Nephron progenitor cell (in vitro differentiated cells): ENCODE measurements at regions not wholly inside any gene's neighbourhood (a gene's known extent, or its start where the extent isn't known, plus 50 kb on each side); places are given as distances from the start of the nearest gene placed in this dataset.

Experiments used
- DNase-seq: peaks from one replicate; pipeline ENCODE4 v3.0.0; 2021
- H3K27ac Mint-ChIP-seq: 2 replicates; pipeline ENCODE4 v1.8.0; 2021; ENCODE audit warnings: mild to moderate bottlenecking, moderate library complexity, mixed read lengths
- H3K27me3 Mint-ChIP-seq: 2 replicates; pipeline ENCODE4 v1.8.0; 2021; ENCODE audit warnings: mild to moderate bottlenecking, low read depth, mixed read lengths; ENCODE audit not compliant: poor library complexity
- H3K36me3 Mint-ChIP-seq: 2 replicates; pipeline ENCODE4 v1.8.0; 2021; ENCODE audit warnings: low read depth, mixed read lengths
- H3K4me1 Mint-ChIP-seq: 2 replicates; pipeline ENCODE4 v1.8.0; 2021; ENCODE audit warnings: mixed read lengths
- H3K4me3 Mint-ChIP-seq: 2 replicates; pipeline ENCODE4 v1.8.0; 2021; ENCODE audit warnings: mild to moderate bottlenecking, moderate library complexity, mixed read lengths
- H3K9me3 Mint-ChIP-seq: 2 replicates; pipeline ENCODE4 v1.8.0; 2021; ENCODE audit warnings: mild to moderate bottlenecking, moderate library complexity, mixed read lengths
- CTCF ChIP-seq: fragments of 200-600 bp; sonication (generic); IDR thresholded peaks from 2 replicates; pipeline ENCODE4 v1.5.0; 2021; ENCODE audit warnings: antibody characterized with exemption

GRCh38 chr13:40377783-40378182, 288.7 kb downstream of the FOXO1 start:
- H3K4me3 Mint-ChIP-seq, result no peak overlapping the region
- H3K36me3 Mint-ChIP-seq, result no peaks in the 10 kb centered on the region
- DNase-seq, result no peak
- H3K27me3 Mint-ChIP-seq, result no peaks in the 10 kb centered on the region
- peaks cover 8% of the 10 kb centered on the region for H3K9me3 Mint-ChIP-seq
- peak overlapping the region; percentile 54 for H3K27ac Mint-ChIP-seq
- peaks cover 51% of the 10 kb centered on the region for H3K4me1 Mint-ChIP-seq
- TF ChIP-seq CTCF, result no peak

GRCh38 chr13:40379196-40379595, 287.2 kb downstream of the FOXO1 start:
- H3K27ac Mint-ChIP-seq, result no peak overlapping the region
- H3K9me3 Mint-ChIP-seq, result peaks cover 8% of the 10 kb centered on the region

GRCh38 chr13:40379794-40380578, 286.5 kb downstream of the FOXO1 start:
- H3K4me3 Mint-ChIP-seq, result peak overlapping the region; percentile 71
- H3K36me3 Mint-ChIP-seq, result no peaks in the 10 kb centered on the region
- no peaks in the 10 kb centered on the region for H3K27me3 Mint-ChIP-seq
- DNase-seq, result no peak
- H3K4me1 Mint-ChIP-seq, result peaks cover 47% of the 10 kb centered on the region
- H3K27ac Mint-ChIP-seq, result peak overlapping the region; percentile 38
- peaks cover 8% of the 10 kb centered on the region for H3K9me3 Mint-ChIP-seq
- TF ChIP-seq CTCF, result no peak

More at GRCh38 chr13:40379196-40379595, 287.2 kb downstream of the FOXO1 start:
- peaks cover 46% of the 10 kb centered on the region for H3K4me1 Mint-ChIP-seq
- H3K27me3 Mint-ChIP-seq, result no peaks in the 10 kb centered on the region
- no peak for DNase-seq
- no peak for TF ChIP-seq CTCF
- H3K36me3 Mint-ChIP-seq, result no peaks in the 10 kb centered on the region
- no peak overlapping the region for H3K4me3 Mint-ChIP-seq

- H3K27me3 Mint-ChIP-seq, result peaks cover 4% of the 10 kb centered on the region
- TF ChIP-seq CTCF, result no peak
- no peak for DNase-seq
- H3K36me3 Mint-ChIP-seq, result no peaks in the 10 kb centered on the region
- peak overlapping the region; percentile 73 for H3K27ac Mint-ChIP-seq
- H3K4me1 Mint-ChIP-seq, result peaks cover 33% of the 10 kb centered on the region
- peaks cover 8% of the 10 kb centered on the region for H3K9me3 Mint-ChIP-seq
- H3K4me3 Mint-ChIP-seq, result no peak overlapping the region
These were observed 284.3 kb downstream of the FOXO1 start for GRCh38 chr13:40381935-40382764.

- Mint-ChIP-seq H3K36me3 (no peaks in the 10 kb centered on the region), H3K4me1 (peaks cover 28% of the 10 kb centered on the region), H3K9me3 (peaks cover 8% of the 10 kb centered on the region), H3K4me3 (no peak overlapping the region), H3K27ac (peak overlapping the region; percentile 48), H3K27me3 (peaks cover 4% of the 10 kb centered on the region)
- TF ChIP-seq CTCF, result no peak
- no peak for DNase-seq
These were observed 283.3 kb downstream of the FOXO1 start for GRCh38 chr13:40383132-40383531.
